ENCODE measurements at regions not wholly inside any gene's neighbourhood (a gene's known extent, or its start where the extent isn't known, plus 50 kb on each side); places are given as distances from the start of the nearest gene placed in this dataset.

GRCh38 chr9:107850653-107851052 is 361.1 kb upstream of the KLF4 start:
- intact Hi-C loops (cut with DNase I): no loop called here
- TF ChIP-seq POLR2A (IDR thresholded peaks at IDR 0.05) (no peak), POLR2AphosphoS5 (IDR thresholded peaks at IDR 0.05; ENCODE audit: insufficient read depth in 1 of 2, low read depth in 1 of 2) (no peak), CTCF (IDR thresholded peaks at IDR 0.05) (no peak)
- no peak for DNase-seq (ENCODE audit: extremely low spot score in 2 of 2)
- Histone ChIP-seq H3K36me3 (no peaks in the 10 kb centered on the region), H3K4me1 (peaks cover 17% of the 10 kb centered on the region), H3K9me3 (no peaks in the 10 kb centered on the region), H3K4me3 (no peak overlapping the region), H3K27ac (no peak overlapping the region), H3K27me3 (no peaks in the 10 kb centered on the region)

DNA sequence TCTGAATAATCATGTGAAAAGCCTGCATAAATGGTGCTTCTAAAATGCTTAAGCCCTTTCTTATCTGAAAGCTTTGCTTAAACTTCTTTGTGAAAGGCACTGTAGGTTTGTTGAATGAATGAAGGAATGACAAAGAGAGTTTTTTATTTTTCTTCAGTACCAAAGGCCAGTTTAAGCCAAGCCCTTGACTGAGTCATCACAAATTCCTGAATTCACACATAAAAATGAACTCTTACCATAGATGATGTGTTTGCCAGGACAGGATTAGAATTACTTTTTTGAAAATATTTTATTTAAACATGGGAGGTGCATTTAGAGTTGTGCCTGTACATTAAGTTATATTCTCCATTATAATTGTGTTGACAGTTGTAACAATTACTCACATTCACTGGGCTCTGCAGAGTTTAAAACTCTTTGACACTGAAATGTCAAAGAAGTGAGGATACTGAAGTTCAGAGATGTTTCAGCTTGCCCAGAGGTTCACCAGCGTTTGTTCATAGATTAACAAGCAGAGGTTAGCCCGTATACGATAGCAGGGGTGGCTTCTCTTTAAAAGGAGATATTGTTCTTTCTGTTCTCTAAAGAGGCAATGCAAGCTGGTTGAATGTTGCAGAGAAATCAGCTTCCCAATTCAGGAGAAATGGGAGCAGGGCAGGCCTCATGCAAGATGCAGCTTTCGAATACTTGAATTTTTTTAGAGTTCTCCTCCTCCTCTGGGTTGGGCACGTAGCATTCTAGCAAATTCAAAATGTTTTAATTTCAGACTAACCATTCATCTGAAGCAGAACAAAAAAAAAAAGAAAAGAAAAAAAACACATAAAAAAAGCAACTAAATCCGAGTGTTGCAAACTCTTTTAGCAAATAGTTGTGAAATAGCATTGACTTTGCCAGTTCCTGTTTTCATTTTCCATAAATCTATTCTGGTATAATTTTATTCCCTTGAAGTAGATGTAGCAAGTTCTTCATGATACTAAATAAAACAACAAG is 358.7 kb upstream of the KLF4 start:
- TF ChIP-seq POLR2AphosphoS5 (IDR thresholded peaks at IDR 0.05; ENCODE audit: insufficient read depth in 1 of 2, low read depth in 1 of 2) (peak in 1 of 2 donors; percentile 68), CTCF (IDR thresholded peaks at IDR 0.05) (no peak)

GRCh38 chr9:107842530-107842929 is 353.0 kb upstream of the KLF4 start:
- H3K27me3 ChIP-seq: no peaks in the 10 kb centered on the region
- H3K4me1 ChIP-seq: peaks cover 2% of the 10 kb centered on the region
- H3K27ac ChIP-seq: no peak overlapping the region
- TF ChIP-seq CTCF (IDR thresholded peaks at IDR 0.05) (no peak), POLR2A (IDR thresholded peaks at IDR 0.05) (no peak), POLR2AphosphoS5 (IDR thresholded peaks at IDR 0.05; ENCODE audit: insufficient read depth in 1 of 2, low read depth in 1 of 2) (no peak)
- no peaks in the 10 kb centered on the region for H3K9me3 ChIP-seq
- no peak for DNase-seq (ENCODE audit: extremely low spot score in 2 of 2)
- H3K4me3 ChIP-seq: no peak overlapping the region
- intact Hi-C loops (cut with DNase I): no loop called here
- no peaks in the 10 kb centered on the region for H3K36me3 ChIP-seq

More for the DNA sequence above, 358.7 kb upstream of the KLF4 start:
- peaks cover 17% of the 10 kb centered on the region for H3K4me1 ChIP-seq
- no peak overlapping the region for H3K4me3 ChIP-seq
- peak overlapping the region; percentile 47 for H3K27ac ChIP-seq
- intact Hi-C loops (cut with DNase I): no loop called here
- no peaks in the 10 kb centered on the region for H3K27me3 ChIP-seq
- H3K36me3 ChIP-seq: no peaks in the 10 kb centered on the region
- no peak for DNase-seq (ENCODE audit: extremely low spot score in 2 of 2)
- no peaks in the 10 kb centered on the region for H3K9me3 ChIP-seq

DNA sequence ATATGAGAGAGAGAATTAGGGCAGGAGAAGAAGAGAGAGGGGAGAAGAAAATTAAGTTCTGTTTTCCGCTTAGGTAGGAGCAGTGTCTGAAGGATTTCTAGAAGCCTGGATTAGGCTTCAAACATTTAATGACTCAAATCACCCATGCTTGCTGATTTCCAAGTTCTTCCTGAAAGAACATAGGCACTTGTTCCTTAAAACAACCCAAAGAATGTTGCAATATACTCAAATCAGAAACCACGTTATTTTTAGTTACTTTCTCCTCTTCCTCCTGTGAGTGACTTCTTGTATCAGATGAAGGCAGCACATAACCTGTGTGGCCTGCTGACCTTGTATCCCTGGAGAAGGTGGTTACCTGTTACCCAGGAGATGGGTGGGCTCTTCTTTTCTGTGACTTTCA is 351.5 kb upstream of the KLF4 start:
- DNase-seq (ENCODE audit: extremely low spot score in 2 of 2): no peak
- H3K4me3 ChIP-seq: no peak overlapping the region
- H3K9me3 ChIP-seq: no peaks in the 10 kb centered on the region
- TF ChIP-seq CTCF (IDR thresholded peaks at IDR 0.05) (no peak), POLR2AphosphoS5 (IDR thresholded peaks at IDR 0.05; ENCODE audit: insufficient read depth in 1 of 2, low read depth in 1 of 2) (no peak), POLR2A (IDR thresholded peaks at IDR 0.05) (no peak)
- intact Hi-C loops (cut with DNase I): no loop called here
- no peaks in the 10 kb centered on the region for H3K4me1 ChIP-seq
- H3K27ac ChIP-seq: no peak overlapping the region
- H3K36me3 ChIP-seq: no peaks in the 10 kb centered on the region
- no peaks in the 10 kb centered on the region for H3K27me3 ChIP-seq

GRCh38 chr9:107839371-107839770 is 349.8 kb upstream of the KLF4 start:
- H3K9me3 ChIP-seq: no peaks in the 10 kb centered on the region
- no peak for DNase-seq (ENCODE audit: extremely low spot score in 2 of 2)

More at GRCh38 chr9:107839371-107839770, 349.8 kb upstream of the KLF4 start:
- H3K27me3 ChIP-seq: no peaks in the 10 kb centered on the region
- H3K27ac ChIP-seq: no peak overlapping the region
- intact Hi-C loops (cut with DNase I): no loop called here
- H3K4me1 ChIP-seq: no peaks in the 10 kb centered on the region
- H3K36me3 ChIP-seq: no peaks in the 10 kb centered on the region
- H3K4me3 ChIP-seq: no peak overlapping the region
- TF ChIP-seq POLR2AphosphoS5 (IDR thresholded peaks at IDR 0.05; ENCODE audit: insufficient read depth in 1 of 2, low read depth in 1 of 2) (no peak), CTCF (IDR thresholded peaks at IDR 0.05) (no peak), POLR2A (IDR thresholded peaks at IDR 0.05) (no peak)

Measured in vagina (tissue), 2 donors.